Right atrium auricular region (tissue), 2 donors: ENCODE measurements at regions not wholly inside any gene's neighbourhood (a gene's known extent, or its start where the extent isn't known, plus 50 kb on each side); places are given as distances from the start of the nearest gene placed in this dataset.

ENCODE experiments used
- DNase-seq: peaks from one replicate; pipeline ENCODE4 v3.0.0-alpha.2; 2019; ENCODE audit warnings: low spot score
- H3K27ac ChIP-seq, 2 donors: fragments of 200-600 bp; sonication (generic); 1 replicate in 1 of 2; 2 replicates in 1 of 2; pipeline ENCODE4 v1.5.1; 2016 to 2019
- H3K27me3 ChIP-seq, 2 donors: fragments of 200-600 bp; sonication (generic); one replicate each; pipeline versions ENCODE4 v1.5.1 to v1.6.0; 2017 to 2019
- H3K36me3 ChIP-seq: fragments of 200-600 bp; sonication (generic); one replicate; pipeline ENCODE4 v1.5.1; 2016
- H3K4me1 ChIP-seq, 2 donors: fragments of 200-600 bp; sonication (generic); one replicate each; pipeline versions ENCODE4 v1.5.1 to v1.6.0; 2017 to 2019
- H3K4me3 ChIP-seq, 2 donors: fragments of 200-600 bp; sonication (generic); 1 replicate in 1 of 2; 2 replicates in 1 of 2; pipeline ENCODE4 v1.5.1; 2017 to 2019; ENCODE audit warnings: mild to moderate bottlenecking in 1 of 2, moderate library complexity in 1 of 2
- H3K9me3 ChIP-seq, 2 donors: fragments of 200-600 bp; sonication (generic); one replicate each; pipeline ENCODE4 v1.5.1; 2019
- TF ChIP-seq, protein P1 (sequence below), 2 donors: fragments of 200-600 bp; sonication (generic); IDR thresholded peaks; one replicate each; pipeline ENCODE4 v1.5.1; 2019; ENCODE audit warnings: antibody characterized with exemption in 2 of 2

DNA sequence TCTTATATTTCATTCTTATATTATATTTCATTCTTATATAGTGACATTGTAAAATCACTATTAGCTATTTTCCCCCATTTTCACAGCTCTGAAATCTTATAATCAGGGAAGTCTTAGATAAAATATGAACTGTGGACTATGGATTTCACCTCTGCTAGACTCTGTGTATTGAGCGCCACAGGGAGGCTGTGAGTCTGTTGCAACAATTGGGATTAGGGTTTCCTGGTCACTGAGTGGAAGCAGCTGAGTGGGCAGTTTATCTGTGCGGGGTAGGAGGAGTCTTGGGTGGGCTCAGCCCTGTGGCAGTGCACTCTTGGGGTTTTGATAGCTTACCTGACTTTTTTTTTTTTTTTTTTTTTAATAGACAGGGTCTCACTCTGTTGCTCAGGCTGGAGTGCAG, 249.5 kb downstream of the PTTG2 start:
- TF ChIP-seq, protein P1, sequence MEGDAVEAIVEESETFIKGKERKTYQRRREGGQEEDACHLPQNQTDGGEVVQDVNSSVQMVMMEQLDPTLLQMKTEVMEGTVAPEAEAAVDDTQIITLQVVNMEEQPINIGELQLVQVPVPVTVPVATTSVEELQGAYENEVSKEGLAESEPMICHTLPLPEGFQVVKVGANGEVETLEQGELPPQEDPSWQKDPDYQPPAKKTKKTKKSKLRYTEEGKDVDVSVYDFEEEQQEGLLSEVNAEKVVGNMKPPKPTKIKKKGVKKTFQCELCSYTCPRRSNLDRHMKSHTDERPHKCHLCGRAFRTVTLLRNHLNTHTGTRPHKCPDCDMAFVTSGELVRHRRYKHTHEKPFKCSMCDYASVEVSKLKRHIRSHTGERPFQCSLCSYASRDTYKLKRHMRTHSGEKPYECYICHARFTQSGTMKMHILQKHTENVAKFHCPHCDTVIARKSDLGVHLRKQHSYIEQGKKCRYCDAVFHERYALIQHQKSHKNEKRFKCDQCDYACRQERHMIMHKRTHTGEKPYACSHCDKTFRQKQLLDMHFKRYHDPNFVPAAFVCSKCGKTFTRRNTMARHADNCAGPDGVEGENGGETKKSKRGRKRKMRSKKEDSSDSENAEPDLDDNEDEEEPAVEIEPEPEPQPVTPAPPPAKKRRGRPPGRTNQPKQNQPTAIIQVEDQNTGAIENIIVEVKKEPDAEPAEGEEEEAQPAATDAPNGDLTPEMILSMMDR (IDR thresholded peaks at IDR 0.05) = no peak
- no peak for DNase-seq
- no peaks in the 10 kb centered on the region for H3K27me3 ChIP-seq
- H3K4me3 ChIP-seq = no peak overlapping the region
- H3K36me3 ChIP-seq = no peaks in the 10 kb centered on the region
- H3K27ac ChIP-seq = no peak overlapping the region
- H3K4me1 ChIP-seq = peaks cover 0 to 18% of the 10 kb centered on the region in 2 donors
- no peaks in the 10 kb centered on the region for H3K9me3 ChIP-seq

GRCh38 chr4:38210396-38211114, 250.4 kb downstream of the PTTG2 start:
- Histone ChIP-seq H3K27ac (peak overlapping the region; percentile 8 to 68), H3K36me3 (no peaks in the 10 kb centered on the region), H3K4me1 (peaks cover 0 to 18% of the 10 kb centered on the region in 2 donors), H3K4me3 (no peak overlapping the region), H3K27me3 (no peaks in the 10 kb centered on the region), H3K9me3 (no peaks in the 10 kb centered on the region)
- TF ChIP-seq, protein P1 (IDR thresholded peaks at IDR 0.05) = no peak
- DNase-seq = no peak

DNA sequence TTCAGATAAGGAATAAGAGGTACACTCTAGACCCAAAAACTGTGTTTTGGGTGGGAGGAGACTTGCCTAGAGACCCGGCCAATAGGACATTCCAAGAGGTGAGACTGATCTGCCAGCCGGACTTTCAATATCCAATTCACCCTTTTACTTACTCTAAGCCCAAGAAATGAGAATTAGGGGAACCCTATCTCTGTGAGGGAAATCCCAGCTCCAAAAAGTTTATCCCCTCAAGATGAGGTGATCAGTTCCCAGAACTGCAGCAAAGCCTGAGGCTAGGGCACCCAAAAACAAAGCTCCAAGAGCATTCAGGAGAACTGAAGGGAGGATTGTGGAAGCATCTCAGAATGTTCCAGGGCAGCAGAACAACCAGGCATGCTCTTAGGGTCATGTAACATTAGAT, 251.7 kb downstream of the PTTG2 start:
- H3K9me3 ChIP-seq = no peaks in the 10 kb centered on the region
- H3K4me3 ChIP-seq = no peak overlapping the region
- peaks cover 0 to 18% of the 10 kb centered on the region in 2 donors for H3K4me1 ChIP-seq
- TF ChIP-seq, protein P1 (IDR thresholded peaks at IDR 0.05) = no peak
- H3K27ac ChIP-seq = peak overlapping the region; percentile 53 to 68
- no peaks in the 10 kb centered on the region for H3K36me3 ChIP-seq
- no peaks in the 10 kb centered on the region for H3K27me3 ChIP-seq
- DNase-seq = no peak

GRCh38 chr4:38213083-38213805, 253.0 kb downstream of the PTTG2 start:
- DNase-seq = no peak
- H3K27me3 ChIP-seq = no peaks in the 10 kb centered on the region
- TF ChIP-seq, protein P1 (IDR thresholded peaks at IDR 0.05) = no peak
- no peaks in the 10 kb centered on the region for H3K9me3 ChIP-seq
- peaks cover 0 to 18% of the 10 kb centered on the region in 2 donors for H3K4me1 ChIP-seq
- H3K27ac ChIP-seq = no peak overlapping the region
- H3K4me3 ChIP-seq = no peak overlapping the region
- no peaks in the 10 kb centered on the region for H3K36me3 ChIP-seq

- H3K4me1 ChIP-seq = peaks cover 0 to 6% of the 10 kb centered on the region in 2 donors
- H3K27ac ChIP-seq = no peak overlapping the region
- TF ChIP-seq, protein P1 (IDR thresholded peaks at IDR 0.05) = no peak
- H3K27me3 ChIP-seq = no peaks in the 10 kb centered on the region
- no peak overlapping the region for H3K4me3 ChIP-seq
- no peaks in the 10 kb centered on the region for H3K36me3 ChIP-seq
- H3K9me3 ChIP-seq = no peaks in the 10 kb centered on the region
- no peak for DNase-seq
Measured at GRCh38 chr4:38222892-38223291, 262.7 kb downstream of the PTTG2 start.
